Prostate gland (tissue), 2 donors: ENCODE measurements at regions not wholly inside any gene's neighbourhood (a gene's known extent, or its start where the extent isn't known, plus 50 kb on each side); places are given as distances from the start of the nearest gene placed in this dataset.

ENCODE experiments used
- DNase-seq: peaks from one replicate; pipeline ENCODE4 v3.0.0-alpha.2; 2019; ENCODE audit warnings: low spot score
- H3K27ac ChIP-seq, 2 donors: fragments of 200-600 bp; sonication (generic); 2 replicates each; pipeline ENCODE4 v1.5.1; 2017 to 2019
- H3K27me3 ChIP-seq: fragments of 200-600 bp; sonication (generic); replicated peaks from 2 replicates; pipeline ENCODE4 v1.5.1; 2019; ENCODE audit not compliant: insufficient read depth
- H3K36me3 ChIP-seq, 2 donors: fragments of 200-600 bp; sonication (generic); 1 replicate in 1 of 2; 2 replicates in 1 of 2; pipeline versions ENCODE4 v1.5.1 to v1.8.1; 2017 to 2019
- H3K4me1 ChIP-seq: fragments of 200-600 bp; sonication (generic); replicated peaks from 2 replicates; pipeline ENCODE4 v1.5.1; 2019
- H3K4me3 ChIP-seq, 2 donors: fragments of 200-600 bp; sonication (generic); 2 replicates each; pipeline ENCODE4 v1.5.1; 2017 to 2019
- H3K9me3 ChIP-seq: fragments of 200-600 bp; sonication (generic); 2 replicates; pipeline ENCODE4 v1.5.1; 2017
- CTCF ChIP-seq, 4 experiments: fragments of 200-600 bp in 2 of 4; fragments of 450-650 bp in 2 of 4; sonication (generic) in 2 of 4; IDR thresholded peaks; 1 replicate in 3 of 4; 2 replicates in 1 of 4; pipeline ENCODE4 v1.5.1; 2016 to 2019; ENCODE audit warnings: antibody characterized with exemption in 4 of 4, mild to moderate bottlenecking in 2 of 4, moderate library complexity in 2 of 4
- POLR2A ChIP-seq: fragments of 450-650 bp; IDR thresholded peaks from one replicate; pipeline ENCODE4 v1.6.1; 2016; ENCODE audit warnings: antibody characterized with exemption, mild to moderate bottlenecking
- POLR2AphosphoS5 ChIP-seq: sonication (generic); formaldehyde crosslinking; IDR thresholded peaks from one replicate; pipeline ENCODE4 v1.6.1; 2017; ENCODE audit warnings: antibody characterized with exemption
- WGBS: methylation state at CpG from one replicate; pipeline ENCODE4 v1.1.5; 2018; 5-methylcytosine and 5-hydroxymethylcytosine counted together
- intact Hi-C: fragments of 100-400 bp; cut with DNase I; formaldehyde crosslinking; loops from one replicate; pipeline ENCODE4 v1.14.2; 2022

- H3K27ac ChIP-seq, result no peak overlapping the region
- no peaks in the 10 kb centered on the region for H3K27me3 ChIP-seq
- no peaks in the 10 kb centered on the region for H3K36me3 ChIP-seq
- intact Hi-C loops, result no loop called here
- no peak overlapping the region for H3K4me3 ChIP-seq
- TF ChIP-seq POLR2A (no peak), POLR2AphosphoS5 (no peak), CTCF (IDR thresholded peaks at IDR 0.05) (no peak)
- no peaks in the 10 kb centered on the region for H3K4me1 ChIP-seq
- no peaks in the 10 kb centered on the region for H3K9me3 ChIP-seq
- 11% methylated on average over 1 of the region's 1 CpG for WGBS
- DNase-seq, result no peak
Observed at GRCh38 chr3:78455166-78455565, 1312.6 kb downstream of the ROBO1 start.

GRCh38 chr3:78455712-78456433 is 1311.9 kb downstream of the ROBO1 start:
- H3K4me3 ChIP-seq, result no peak overlapping the region
- DNase-seq, result no peak
- no peaks in the 10 kb centered on the region for H3K9me3 ChIP-seq
- H3K36me3 ChIP-seq, result no peaks in the 10 kb centered on the region
- no peaks in the 10 kb centered on the region for H3K27me3 ChIP-seq
- intact Hi-C loops, result no loop called here
- 27% methylated on average over 2 of the region's 2 CpGs for WGBS
- TF ChIP-seq POLR2AphosphoS5 (no peak), POLR2A (no peak), CTCF (IDR thresholded peaks at IDR 0.05) (no peak)
- no peaks in the 10 kb centered on the region for H3K4me1 ChIP-seq
- no peak overlapping the region for H3K27ac ChIP-seq

- no peak overlapping the region for H3K27ac ChIP-seq
- H3K9me3 ChIP-seq, result no peaks in the 10 kb centered on the region
- no peaks in the 10 kb centered on the region for H3K36me3 ChIP-seq
- H3K4me3 ChIP-seq, result no peak overlapping the region
- 54% methylated on average over 2 of the region's 2 CpGs for WGBS
- H3K27me3 ChIP-seq, result no peaks in the 10 kb centered on the region
- H3K4me1 ChIP-seq, result no peaks in the 10 kb centered on the region
- DNase-seq, result no peak
- no peak for TF ChIP-seq CTCF (IDR thresholded peaks at IDR 0.05)
- no peak for TF ChIP-seq POLR2AphosphoS5
- intact Hi-C loops, result no loop called here
Observed at GRCh38 chr3:78459796-78460195, 1308.0 kb downstream of the ROBO1 start.

GRCh38 chr3:78462021-78462420 is 1305.8 kb downstream of the ROBO1 start:
- 92% methylated on average over 2 of the region's 2 CpGs for WGBS
- Histone ChIP-seq H3K27ac (no peak overlapping the region), H3K36me3 (no peaks in the 10 kb centered on the region), H3K4me1 (no peaks in the 10 kb centered on the region), H3K9me3 (no peaks in the 10 kb centered on the region), H3K4me3 (no peak overlapping the region), H3K27me3 (no peaks in the 10 kb centered on the region)
- no peak for TF ChIP-seq POLR2A
- no peak for TF ChIP-seq CTCF (IDR thresholded peaks at IDR 0.05)
- no peak for TF ChIP-seq POLR2AphosphoS5
- intact Hi-C loops, result no loop called here
- no peak for DNase-seq

- H3K4me3 ChIP-seq, result no peak overlapping the region
- no peak for TF ChIP-seq CTCF (IDR thresholded peaks at IDR 0.05)
- TF ChIP-seq POLR2AphosphoS5, result no peak
- TF ChIP-seq POLR2A, result no peak
- H3K27me3 ChIP-seq, result no peaks in the 10 kb centered on the region
- H3K4me1 ChIP-seq, result no peaks in the 10 kb centered on the region
- H3K27ac ChIP-seq, result no peak overlapping the region
- WGBS, result 79% methylated on average over 3 of the region's 3 CpGs
- H3K9me3 ChIP-seq, result no peaks in the 10 kb centered on the region
- H3K36me3 ChIP-seq, result no peaks in the 10 kb centered on the region
- no peak for DNase-seq
- intact Hi-C loops, result no loop called here
Observed at GRCh38 chr3:78476076-78476475, 1291.7 kb downstream of the ROBO1 start.
